GM12875 (cell line): ENCODE measurements at regions not wholly inside any gene's neighbourhood (a gene's known extent, or its start where the extent isn't known, plus 50 kb on each side); places are given as distances from the start of the nearest gene placed in this dataset.

Experiments used
- H3K4me3 ChIP-seq: one replicate; pipeline ENCODE4 v1.5.1; 2011; ENCODE audit warnings: low read depth, low read length, control low read depth
- CTCF ChIP-seq: IDR thresholded peaks from 2 replicates; pipeline ENCODE4 v1.5.1; 2011; ENCODE audit warnings: low read depth, mild to moderate bottlenecking, control low read depth, inconsistent platforms, low read length, moderate library complexity, borderline replicate concordance; ENCODE audit not compliant: insufficient read depth

GRCh38 chr10:3928569-3928968 lies 143.6 kb upstream of the KLF6 start:
- no peak for TF ChIP-seq CTCF
- no peak overlapping the region for H3K4me3 ChIP-seq

GRCh38 chr10:3928078-3928477 lies 143.1 kb upstream of the KLF6 start:
- TF ChIP-seq CTCF: no peak
- H3K4me3 ChIP-seq: no peak overlapping the region

GRCh38 chr10:3926675-3927525 lies 141.9 kb upstream of the KLF6 start:
- TF ChIP-seq CTCF: no peak
- H3K4me3 ChIP-seq: no peak overlapping the region

GRCh38 chr10:3926258-3926657 lies 141.2 kb upstream of the KLF6 start:
- TF ChIP-seq CTCF: no peak
- H3K4me3 ChIP-seq: no peak overlapping the region

- no peak for TF ChIP-seq CTCF
- no peak overlapping the region for H3K4me3 ChIP-seq
These were observed 140.2 kb upstream of the KLF6 start for GRCh38 chr10:3925184-3925583.

GRCh38 chr10:3924344-3924743 lies 139.3 kb upstream of the KLF6 start:
- TF ChIP-seq CTCF: no peak
- H3K4me3 ChIP-seq: no peak overlapping the region

GRCh38 chr10:3923033-3923432 lies 138.0 kb upstream of the KLF6 start:
- TF ChIP-seq CTCF: no peak

More at GRCh38 chr10:3923033-3923432, 138.0 kb upstream of the KLF6 start:
- no peak overlapping the region for H3K4me3 ChIP-seq
